H1 (cell line): ENCODE measurements at regions not wholly inside any gene's neighbourhood (a gene's known extent, or its start where the extent isn't known, plus 50 kb on each side); places are given as distances from the start of the nearest gene placed in this dataset.

Source experiments
- ASH2L ChIP-seq: fragments of 200-600, 300-600 bp; sonication (generic); IDR thresholded peaks from one replicate; pipeline ENCODE4 v1.7.1; 2017; ENCODE audit warnings: low read length
- BACH1 ChIP-seq: IDR thresholded peaks from 2 replicates; pipeline ENCODE4 v1.6.1; 2012; ENCODE audit warnings: low read length, improper control_type of control experiment
- BCL11A ChIP-seq, 2 experiments: IDR thresholded peaks; one replicate each; pipeline ENCODE4 v1.6.1; 2011; ENCODE audit warnings: low read depth in 2 of 2, low read length in 2 of 2, mild to moderate bottlenecking in 2 of 2
- CHD7 ChIP-seq: fragments of 300-600 bp; sonication (generic); IDR thresholded peaks from 2 replicates; pipeline ENCODE4 v1.7.1; 2012; ENCODE audit warnings: low read length, moderate library complexity, mild to moderate bottlenecking, inconsistent platforms; ENCODE audit not compliant: insufficient replicate concordance
- FOSL1 ChIP-seq: IDR thresholded peaks from 2 replicates; pipeline ENCODE4 v1.6.1; 2011; ENCODE audit warnings: mild to moderate bottlenecking, low read depth, low read length, moderate library complexity; ENCODE audit not compliant: insufficient read depth
- KDM5A ChIP-seq: fragments of 200-600 bp; IDR thresholded peaks from 2 replicates; pipeline ENCODE4 v1.7.1; 2012; ENCODE audit warnings: mild to moderate bottlenecking, low read length, inconsistent platforms, mixed read lengths
- MAX ChIP-seq: IDR thresholded peaks from 2 replicates; pipeline ENCODE4 v1.6.1; 2012; ENCODE audit warnings: inconsistent platforms
- RXRA ChIP-seq: IDR thresholded peaks from 2 replicates; pipeline ENCODE4 v1.6.1; 2011; ENCODE audit warnings: low read depth, mild to moderate bottlenecking, low read length, moderate library complexity; ENCODE audit not compliant: insufficient read depth
- SUZ12 ChIP-seq: fragments of 200-600 bp; sonication (generic); IDR thresholded peaks from 2 replicates; pipeline ENCODE4 v1.6.1; 2012; ENCODE audit warnings: mild to moderate bottlenecking, inconsistent platforms, low read length, moderate library complexity, mixed read lengths
- USF2 ChIP-seq: IDR thresholded peaks from 2 replicates; pipeline ENCODE4 v1.6.1; 2011; ENCODE audit warnings: low read length, improper control_type of control experiment

GRCh38 chr20:30488941-30489613 is 768.4 kb upstream of the DEFB115 start (continued):
- TF ChIP-seq CHD7 = no peak
- no peak for TF ChIP-seq BCL11A (IDR thresholded peaks at IDR 0.05; ENCODE audit: low read depth in 2 of 2, low read length in 2 of 2)
- TF ChIP-seq KDM5A = no peak
- TF ChIP-seq SUZ12 = no peak
- TF ChIP-seq USF2 = no peak
- TF ChIP-seq RXRA = no peak
- TF ChIP-seq FOSL1 = no peak
- no peak for TF ChIP-seq ASH2L
- TF ChIP-seq BACH1 = no peak
- no peak for TF ChIP-seq MAX
